Activated naive CD8-positive, alpha-beta T cell (primary cell): ENCODE measurements at regions not wholly inside any gene's neighbourhood (a gene's known extent, or its start where the extent isn't known, plus 50 kb on each side); places are given as distances from the start of the nearest gene placed in this dataset.

Source experiments
- H3K27ac Mint-ChIP-seq: one replicate; pipeline ENCODE4 v1.8.0; 2021; ENCODE audit warnings: mixed read lengths
- H3K27me3 Mint-ChIP-seq: one replicate; pipeline ENCODE4 v1.8.0; 2021; ENCODE audit warnings: mixed read lengths
- H3K36me3 Mint-ChIP-seq: one replicate; pipeline ENCODE4 v1.8.0; 2021; ENCODE audit warnings: mixed read lengths
- H3K4me1 Mint-ChIP-seq: one replicate; pipeline ENCODE4 v1.8.0; 2021; ENCODE audit warnings: low read depth, mixed read lengths
- H3K4me3 Mint-ChIP-seq: one replicate; pipeline ENCODE4 v1.8.0; 2021; ENCODE audit warnings: mild to moderate bottlenecking, mixed read lengths
- H3K9me3 Mint-ChIP-seq: one replicate; pipeline ENCODE4 v1.8.0; 2021; ENCODE audit warnings: low read depth, mixed read lengths

GRCh38 chr1:222865718-222866117 is 50.9 kb downstream of the DISP1 start:
- Mint-ChIP-seq H3K36me3 (peaks cover 5% of the 10 kb centered on the region), H3K9me3 (no peaks in the 10 kb centered on the region), H3K27me3 (no peaks in the 10 kb centered on the region), H3K4me1 (peaks cover 7% of the 10 kb centered on the region), H3K4me3 (no peak overlapping the region), H3K27ac (no peak overlapping the region)

DNA sequence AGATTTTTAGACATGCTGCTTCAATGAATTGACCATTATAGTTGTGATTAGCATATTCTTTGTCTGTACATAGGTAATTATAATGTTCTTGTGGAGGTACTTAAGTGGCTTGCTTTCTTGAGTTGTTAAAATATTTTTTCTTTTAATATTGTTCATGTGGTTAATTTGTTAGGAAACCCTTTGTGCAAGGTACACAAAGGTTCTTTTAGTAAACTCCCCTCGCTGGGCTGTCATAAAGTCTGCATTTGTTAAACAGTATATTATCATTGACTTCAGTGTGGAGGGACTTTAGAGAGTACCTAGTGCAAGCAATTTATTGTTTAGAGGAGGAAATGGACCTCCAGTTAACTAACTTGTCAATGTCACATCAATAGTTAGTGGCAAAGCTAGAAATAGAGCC is 52.5 kb downstream of the DISP1 start:
- peaks cover under 1% of the 10 kb centered on the region for H3K9me3 Mint-ChIP-seq

GRCh38 chr1:222876182-222876581 is 61.3 kb downstream of the DISP1 start:
- peaks cover 25% of the 10 kb centered on the region for H3K36me3 Mint-ChIP-seq
- H3K27ac Mint-ChIP-seq = no peak overlapping the region
- H3K4me1 Mint-ChIP-seq = peaks cover 41% of the 10 kb centered on the region
- H3K27me3 Mint-ChIP-seq = no peaks in the 10 kb centered on the region
- no peak overlapping the region for H3K4me3 Mint-ChIP-seq
- H3K9me3 Mint-ChIP-seq = peaks cover 8% of the 10 kb centered on the region

More for the DNA sequence above, 52.5 kb downstream of the DISP1 start:
- H3K36me3 Mint-ChIP-seq = peaks cover 6% of the 10 kb centered on the region
- no peak overlapping the region for H3K4me3 Mint-ChIP-seq
- no peaks in the 10 kb centered on the region for H3K4me1 Mint-ChIP-seq
- H3K27me3 Mint-ChIP-seq = no peaks in the 10 kb centered on the region
- no peak overlapping the region for H3K27ac Mint-ChIP-seq

DNA sequence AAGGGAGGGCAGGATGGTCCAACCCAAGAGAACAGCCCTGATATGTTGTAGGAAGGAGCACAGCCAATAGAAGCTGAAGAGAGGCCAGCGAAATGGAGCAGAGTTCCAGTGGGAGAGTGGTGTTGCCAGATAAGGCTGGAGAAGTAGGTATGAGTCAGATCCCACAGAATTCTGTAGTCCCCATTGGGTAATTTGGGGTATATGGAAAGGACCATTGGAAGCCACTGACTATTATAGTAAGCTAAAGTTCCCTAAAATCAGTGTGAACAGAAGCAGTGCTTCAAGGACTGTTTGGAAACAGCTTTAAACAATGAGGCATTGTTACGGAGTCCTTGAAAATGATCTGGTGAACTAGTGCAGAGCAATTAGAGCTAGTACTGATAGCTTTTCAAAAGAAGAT is 63.0 kb downstream of the DISP1 start:
- Mint-ChIP-seq H3K27me3 (no peaks in the 10 kb centered on the region), H3K4me3 (no peak overlapping the region), H3K27ac (peak overlapping the region; percentile 61), H3K9me3 (peaks cover 4% of the 10 kb centered on the region), H3K36me3 (peaks cover 19% of the 10 kb centered on the region), H3K4me1 (peaks cover 43% of the 10 kb centered on the region)

DNA sequence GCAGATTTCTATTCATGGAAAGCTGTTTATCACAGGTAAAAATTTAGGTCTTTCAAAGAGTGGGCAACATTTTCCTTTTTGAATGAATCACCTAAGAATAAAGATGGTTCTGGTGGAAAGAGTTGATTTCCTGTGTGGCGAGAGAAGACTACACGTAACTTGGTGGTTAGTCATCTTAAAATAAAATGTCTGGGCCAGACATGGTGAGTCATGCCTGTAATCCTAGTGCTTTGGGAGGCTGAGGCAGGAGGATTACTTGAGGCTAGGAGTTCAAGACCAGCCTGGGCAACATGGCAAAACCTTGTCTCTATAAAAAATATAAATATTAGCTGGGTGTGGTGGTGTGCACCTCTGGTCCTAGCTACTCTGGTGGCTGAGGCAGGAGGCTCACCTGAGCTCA is 65.7 kb downstream of the DISP1 start:
- H3K36me3 Mint-ChIP-seq = peaks cover 6% of the 10 kb centered on the region
- peak overlapping the region; percentile 91 for H3K27ac Mint-ChIP-seq
- peaks cover 36% of the 10 kb centered on the region for H3K4me1 Mint-ChIP-seq
- H3K27me3 Mint-ChIP-seq = no peaks in the 10 kb centered on the region
- peak overlapping the region; percentile 4 for H3K4me3 Mint-ChIP-seq
- H3K9me3 Mint-ChIP-seq = peaks cover 4% of the 10 kb centered on the region

DNA sequence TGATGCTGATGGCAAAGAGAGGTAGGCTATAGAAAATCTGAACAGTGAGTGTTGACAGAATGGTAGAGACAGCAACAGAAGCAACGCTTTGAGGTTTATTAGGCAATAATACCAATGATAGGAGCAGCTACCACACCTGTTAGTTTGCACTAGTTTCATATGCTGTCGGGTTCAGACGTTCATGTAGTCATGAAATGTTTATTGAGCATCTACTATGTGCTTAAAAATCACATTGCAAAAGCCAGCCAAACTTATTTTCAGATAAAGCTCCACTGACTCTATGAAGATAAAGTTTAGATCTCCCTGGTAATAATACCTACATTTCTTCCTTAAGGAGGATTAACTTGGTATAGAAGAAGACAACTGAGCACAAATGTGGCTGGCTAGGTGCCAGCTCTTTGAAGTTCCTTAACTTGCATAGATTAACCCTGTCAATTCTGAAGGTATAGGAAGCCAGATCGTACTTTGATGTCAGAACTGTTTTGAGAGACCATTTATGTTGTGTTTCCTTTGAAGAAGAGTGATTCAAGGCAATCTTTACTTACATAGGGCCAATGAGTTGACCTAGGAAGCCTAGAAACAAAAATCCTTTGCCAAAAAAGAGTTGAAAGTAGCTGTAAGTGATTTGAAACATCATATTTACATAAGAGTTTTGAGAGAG is 71.5 kb downstream of the DISP1 start:
- no peaks in the 10 kb centered on the region for H3K9me3 Mint-ChIP-seq
- H3K27ac Mint-ChIP-seq = peak overlapping the region; percentile 78
- H3K4me3 Mint-ChIP-seq = peak overlapping the region; percentile 21
- peaks cover 9% of the 10 kb centered on the region for H3K36me3 Mint-ChIP-seq
- H3K4me1 Mint-ChIP-seq = peaks cover 24% of the 10 kb centered on the region
- no peaks in the 10 kb centered on the region for H3K27me3 Mint-ChIP-seq

GRCh38 chr1:222886878-222887351 is 72.1 kb downstream of the DISP1 start:
- H3K4me1 Mint-ChIP-seq = peaks cover 22% of the 10 kb centered on the region
- H3K9me3 Mint-ChIP-seq = no peaks in the 10 kb centered on the region
- no peaks in the 10 kb centered on the region for H3K27me3 Mint-ChIP-seq
- peak overlapping the region; percentile 78 for H3K27ac Mint-ChIP-seq
- peaks cover 9% of the 10 kb centered on the region for H3K36me3 Mint-ChIP-seq
- H3K4me3 Mint-ChIP-seq = peak overlapping the region; percentile 21

DNA sequence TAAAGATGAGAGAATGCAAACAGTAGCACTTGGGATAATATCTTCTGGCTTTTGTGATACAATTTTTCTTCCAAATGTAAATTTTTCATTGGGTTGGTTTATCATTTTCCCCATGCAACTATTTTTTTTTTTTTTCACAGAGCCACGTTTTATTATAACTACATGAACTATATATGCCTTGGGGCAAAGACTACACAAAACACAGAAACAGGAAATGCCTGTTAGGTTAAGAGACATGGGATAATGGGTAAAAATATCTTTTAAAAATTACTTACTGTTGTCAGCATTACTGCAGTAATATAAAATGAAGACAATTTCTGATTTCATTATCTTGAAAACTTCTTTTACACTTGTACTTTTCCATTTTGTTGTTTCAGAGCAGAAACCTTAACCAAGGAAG is 74.6 kb downstream of the DISP1 start:
- Mint-ChIP-seq H3K4me1 (peaks cover 22% of the 10 kb centered on the region), H3K36me3 (peaks cover 9% of the 10 kb centered on the region), H3K9me3 (no peaks in the 10 kb centered on the region), H3K27me3 (no peaks in the 10 kb centered on the region), H3K27ac (peak overlapping the region; percentile 37), H3K4me3 (no peak overlapping the region)

DNA sequence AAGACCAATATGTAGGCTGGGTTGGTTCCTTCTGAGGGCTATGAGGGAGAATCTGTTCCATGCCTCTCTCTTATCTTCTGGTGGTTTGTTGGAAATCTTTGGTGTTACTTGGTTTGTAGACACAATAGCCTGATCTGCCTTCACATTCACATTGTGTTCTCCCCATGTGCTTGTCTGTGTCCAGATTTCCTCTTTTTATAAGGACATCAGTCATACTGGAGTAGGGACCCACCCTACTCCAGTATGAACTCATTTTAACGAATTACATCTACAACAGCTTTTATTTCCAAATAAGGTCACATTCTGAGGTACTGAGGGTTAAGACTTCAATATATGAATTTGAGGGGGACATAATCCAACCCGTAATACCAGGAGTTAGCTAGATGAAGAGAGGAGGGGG is 75.9 kb downstream of the DISP1 start:
- H3K27ac Mint-ChIP-seq = no peak overlapping the region
- peaks cover 22% of the 10 kb centered on the region for H3K4me1 Mint-ChIP-seq
- H3K27me3 Mint-ChIP-seq = no peaks in the 10 kb centered on the region
- no peaks in the 10 kb centered on the region for H3K9me3 Mint-ChIP-seq
- no peak overlapping the region for H3K4me3 Mint-ChIP-seq
- H3K36me3 Mint-ChIP-seq = peaks cover 9% of the 10 kb centered on the region

- peaks cover 3% of the 10 kb centered on the region for H3K36me3 Mint-ChIP-seq
- peaks cover 26% of the 10 kb centered on the region for H3K4me1 Mint-ChIP-seq
These were observed 76.7 kb downstream of the DISP1 start for GRCh38 chr1:222891578-222891977.

GRCh38 chr1:222892137-222892769 is 77.4 kb downstream of the DISP1 start:
- H3K9me3 Mint-ChIP-seq = no peaks in the 10 kb centered on the region
- H3K36me3 Mint-ChIP-seq = no peaks in the 10 kb centered on the region
- no peak overlapping the region for H3K4me3 Mint-ChIP-seq
- no peak overlapping the region for H3K27ac Mint-ChIP-seq
- H3K27me3 Mint-ChIP-seq = no peaks in the 10 kb centered on the region
- peaks cover 26% of the 10 kb centered on the region for H3K4me1 Mint-ChIP-seq

More at GRCh38 chr1:222891578-222891977, 76.7 kb downstream of the DISP1 start:
- Mint-ChIP-seq H3K27me3 (no peaks in the 10 kb centered on the region), H3K27ac (no peak overlapping the region), H3K9me3 (no peaks in the 10 kb centered on the region), H3K4me3 (no peak overlapping the region)

GRCh38 chr1:222893255-222893654 is 78.4 kb downstream of the DISP1 start:
- Mint-ChIP-seq H3K27me3 (no peaks in the 10 kb centered on the region), H3K4me1 (peaks cover 29% of the 10 kb centered on the region), H3K36me3 (no peaks in the 10 kb centered on the region), H3K27ac (no peak overlapping the region), H3K4me3 (no peak overlapping the region), H3K9me3 (no peaks in the 10 kb centered on the region)

DNA sequence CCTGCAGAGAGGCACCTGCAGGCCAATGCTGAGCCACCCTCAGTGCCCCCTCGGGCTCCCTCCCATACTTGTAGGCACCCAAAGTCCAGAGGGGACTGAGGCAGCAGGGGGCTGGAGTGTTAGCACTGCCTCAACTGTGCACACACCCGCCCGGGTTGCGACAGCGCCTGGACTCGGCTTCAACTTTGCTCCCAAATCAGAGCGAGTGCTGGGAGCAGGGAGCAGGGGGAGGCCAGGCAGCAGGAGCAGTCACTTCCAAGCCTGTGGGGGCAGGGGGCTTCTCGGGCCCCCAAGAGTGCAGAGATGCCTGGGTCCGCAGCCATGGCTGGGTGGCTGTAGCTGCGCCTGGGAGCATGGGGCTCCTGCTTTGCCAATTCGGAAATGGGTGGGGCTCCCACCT is 79.5 kb downstream of the DISP1 start:
- no peak overlapping the region for H3K27ac Mint-ChIP-seq
- peaks cover 35% of the 10 kb centered on the region for H3K4me1 Mint-ChIP-seq
- H3K9me3 Mint-ChIP-seq = no peaks in the 10 kb centered on the region
- H3K4me3 Mint-ChIP-seq = no peak overlapping the region
- no peaks in the 10 kb centered on the region for H3K36me3 Mint-ChIP-seq
- H3K27me3 Mint-ChIP-seq = no peaks in the 10 kb centered on the region

DNA sequence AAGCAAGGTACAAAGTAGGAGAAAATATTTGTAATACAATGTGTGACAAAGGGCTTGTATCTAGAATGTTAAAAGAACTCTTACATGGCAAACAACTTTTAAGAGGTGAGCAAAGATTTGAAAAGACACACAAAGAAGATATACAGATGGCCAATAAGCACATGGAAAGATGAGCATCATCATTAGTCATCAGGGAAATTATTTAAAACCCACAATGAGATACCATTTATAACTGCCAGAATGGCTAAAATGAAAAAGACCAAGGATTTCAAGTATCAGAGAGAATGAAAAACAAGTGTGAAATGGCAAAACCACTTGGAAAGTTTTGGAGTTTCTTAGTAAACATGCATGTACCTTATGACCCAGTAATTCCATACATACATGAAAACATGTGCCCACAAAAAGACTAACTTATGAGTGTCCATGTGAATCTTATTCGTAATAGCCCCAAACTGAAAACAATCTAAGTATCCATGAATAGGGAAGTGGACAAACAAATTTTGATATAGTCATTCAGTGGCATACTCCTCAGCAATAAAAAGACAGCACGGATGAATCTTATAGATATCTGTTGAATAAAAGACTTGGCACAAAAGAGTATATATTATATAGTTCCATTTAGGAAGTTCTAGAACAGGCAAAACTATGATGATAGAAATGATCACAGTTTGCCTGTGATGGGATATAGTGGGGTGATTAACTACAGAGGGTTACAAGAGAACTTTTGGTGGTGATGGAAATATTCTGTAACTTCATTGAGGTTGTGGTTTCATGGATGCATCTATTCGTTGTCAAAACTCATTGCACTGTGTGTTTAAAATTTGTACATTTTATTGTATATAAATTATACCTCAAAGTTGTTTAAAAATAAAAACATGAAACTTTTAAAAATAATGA is 82.0 kb downstream of the DISP1 start:
- Mint-ChIP-seq H3K27ac (peak overlapping the region; percentile 97), H3K9me3 (no peaks in the 10 kb centered on the region), H3K4me1 (peaks cover 39% of the 10 kb centered on the region), H3K27me3 (no peaks in the 10 kb centered on the region), H3K36me3 (peaks cover 9% of the 10 kb centered on the region), H3K4me3 (peak overlapping the region; percentile 72)
